GM21619 (cell line): ENCODE measurements at regions not wholly inside any gene's neighbourhood (a gene's known extent, or its start where the extent isn't known, plus 50 kb on each side); places are given as distances from the start of the nearest gene placed in this dataset.

Experiments
- ATAC-seq: cut with Tn5 transposase; IDR thresholded peaks from one replicate; pipeline ENCODE4 v1.9.1; 2021; ENCODE audit not compliant: unreplicated experiment

DNA sequence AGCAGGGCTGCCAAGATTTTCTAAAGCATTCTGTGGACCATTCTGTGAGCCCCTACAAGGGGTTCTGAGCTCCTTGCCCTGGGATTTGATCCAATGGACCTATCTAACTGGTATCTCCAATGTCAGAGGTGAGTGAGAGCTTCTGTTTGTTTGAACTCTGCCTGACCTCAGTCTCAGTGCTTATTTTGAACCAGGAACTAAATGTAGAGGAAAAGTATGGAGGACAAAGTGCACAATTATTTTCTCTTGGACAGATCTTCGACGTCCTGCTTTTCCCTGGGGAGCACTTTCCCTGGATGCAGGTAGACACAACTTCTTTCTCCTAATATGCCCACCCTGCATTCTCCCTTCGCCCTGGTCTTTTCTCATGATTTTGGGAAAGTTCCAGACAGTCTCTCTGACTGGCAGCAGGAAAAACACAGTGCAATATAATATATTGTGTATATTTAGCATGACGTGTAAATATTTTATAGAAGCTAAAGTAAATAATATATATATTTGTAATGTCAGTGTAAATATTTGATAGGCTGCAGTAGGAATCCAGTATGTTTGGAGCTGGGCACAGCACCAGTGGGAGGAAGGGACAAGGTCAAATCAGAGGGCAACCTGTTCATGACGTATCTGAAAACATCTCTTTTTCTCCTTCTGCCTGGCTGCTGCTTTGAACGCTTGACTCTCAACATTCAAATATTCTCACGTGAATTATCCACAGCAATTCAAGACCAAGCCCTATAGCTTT is 184.0 kb upstream of the LYZL1 start:
- ATAC-seq = no peak

DNA sequence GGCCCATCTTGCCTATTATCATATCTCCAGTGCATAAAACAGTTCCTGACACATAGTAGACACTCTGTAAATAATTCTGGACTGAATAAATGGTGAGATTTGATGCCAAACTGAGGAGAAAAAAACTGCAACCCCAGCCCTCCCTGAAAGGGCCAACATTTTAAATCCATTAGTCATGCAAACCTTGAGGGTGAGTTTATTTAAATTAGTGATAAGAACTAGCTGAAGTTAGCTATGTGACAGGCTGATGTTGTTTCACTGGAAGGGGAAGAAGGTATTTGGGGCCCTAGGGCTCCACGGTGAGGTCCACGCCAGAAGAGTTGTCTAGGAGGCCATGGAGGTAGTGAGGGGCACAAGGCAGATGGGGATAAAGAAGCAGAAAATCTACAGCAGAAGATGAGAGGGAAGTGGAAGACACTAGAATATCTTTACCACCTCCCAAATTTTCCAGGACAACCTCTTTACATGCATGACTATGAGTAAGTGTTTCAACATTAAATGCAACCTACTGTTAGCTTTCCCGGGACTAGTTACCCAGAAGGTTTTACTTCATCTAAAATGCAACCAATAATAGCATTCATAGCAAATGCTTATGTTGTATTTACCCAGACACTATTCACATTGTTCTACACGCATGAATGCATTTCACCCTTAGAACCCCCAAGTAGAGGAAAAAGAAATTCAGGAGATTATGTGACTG is 183.2 kb upstream of the LYZL1 start:
- no peak for ATAC-seq

DNA sequence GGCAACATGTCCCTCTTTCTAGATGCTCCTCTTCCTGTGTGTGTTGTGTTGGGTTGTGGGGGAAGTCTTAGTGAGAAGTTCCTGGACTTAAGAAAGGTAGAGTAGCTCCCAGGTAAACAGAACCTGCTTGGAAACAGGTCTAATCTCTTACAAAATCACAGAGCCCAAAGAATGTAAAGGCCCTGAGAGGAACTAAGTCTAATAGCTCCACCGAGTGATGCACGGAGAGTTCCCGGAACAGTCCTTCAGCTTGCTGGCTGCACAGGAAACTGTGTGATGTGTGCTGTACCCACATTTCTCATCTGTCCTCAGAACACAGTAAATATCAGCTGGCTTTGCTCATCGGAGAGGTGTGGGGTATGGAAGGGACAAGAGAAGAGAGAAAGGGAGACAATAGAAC is 182.6 kb upstream of the LYZL1 start:
- no peak for ATAC-seq

DNA sequence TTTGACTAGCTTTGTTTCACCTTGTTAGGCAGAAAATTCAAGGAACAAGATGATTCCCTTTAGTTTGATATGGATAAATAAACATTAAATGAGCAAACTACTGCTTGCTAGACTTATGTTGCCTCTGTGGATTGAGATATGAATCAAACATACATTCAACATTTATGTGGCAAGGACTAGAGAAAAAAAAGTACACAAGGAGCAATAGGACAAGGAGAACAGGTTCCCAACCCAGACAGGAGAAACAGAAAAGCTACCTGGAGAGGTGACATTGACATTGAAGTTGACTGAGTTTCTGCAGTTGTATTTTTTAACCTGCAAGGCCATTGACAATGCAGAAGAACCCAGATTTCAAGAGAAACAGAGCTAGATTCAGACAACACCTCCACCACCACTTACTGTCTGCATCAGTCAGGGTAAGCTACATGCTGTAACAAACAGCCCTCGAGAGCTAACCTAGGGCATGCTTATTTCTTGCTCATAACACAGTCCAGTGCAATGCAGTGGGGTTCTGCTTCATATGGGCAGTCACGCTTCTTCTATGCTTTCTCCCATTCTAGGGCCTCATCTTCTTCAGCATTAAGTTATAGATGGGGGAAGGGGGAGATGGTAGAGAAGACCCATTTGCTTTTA is 180.9 kb upstream of the LYZL1 start:
- no peak for ATAC-seq

DNA sequence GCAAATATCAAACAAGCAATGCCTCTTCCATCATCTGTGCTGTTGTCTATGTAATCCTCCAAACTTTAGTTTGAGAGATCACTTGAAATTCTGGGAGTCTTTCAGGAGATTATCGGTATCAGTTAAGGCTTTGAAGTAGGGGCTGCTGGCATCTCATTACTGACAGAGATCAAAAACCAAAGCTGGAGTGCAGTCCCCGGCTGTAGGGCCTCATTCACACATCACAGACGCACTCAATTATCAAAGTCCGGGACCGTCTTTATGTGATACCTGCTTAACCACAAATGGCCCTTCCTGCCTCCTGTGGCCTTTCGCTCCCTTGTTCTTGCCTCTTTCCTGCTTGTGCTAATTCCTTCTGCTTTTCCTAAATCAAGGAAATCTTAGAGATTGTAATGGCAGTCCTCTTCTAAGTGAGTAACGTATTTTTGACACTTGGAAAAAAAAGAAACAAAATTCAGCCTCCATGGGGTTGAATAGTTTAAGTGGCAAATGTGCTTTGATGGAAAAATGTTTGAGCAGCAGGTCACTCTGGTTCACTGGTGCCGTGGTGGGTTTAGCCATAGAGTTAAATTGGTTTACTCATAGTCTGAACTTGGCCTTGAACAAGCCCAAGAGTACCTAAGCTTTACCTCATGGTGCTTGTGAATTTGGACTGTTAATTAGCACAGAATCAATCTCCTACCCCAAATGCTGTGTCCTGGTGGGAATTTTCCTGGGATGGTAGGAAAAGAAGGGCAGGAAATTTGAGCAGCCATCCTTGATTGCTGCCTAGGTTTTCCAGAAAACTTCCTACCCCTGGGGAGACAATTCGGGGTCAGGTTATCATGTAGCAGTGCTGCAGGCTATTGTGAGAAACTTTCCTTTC is 178.9 kb upstream of the LYZL1 start:
- no peak for ATAC-seq

DNA sequence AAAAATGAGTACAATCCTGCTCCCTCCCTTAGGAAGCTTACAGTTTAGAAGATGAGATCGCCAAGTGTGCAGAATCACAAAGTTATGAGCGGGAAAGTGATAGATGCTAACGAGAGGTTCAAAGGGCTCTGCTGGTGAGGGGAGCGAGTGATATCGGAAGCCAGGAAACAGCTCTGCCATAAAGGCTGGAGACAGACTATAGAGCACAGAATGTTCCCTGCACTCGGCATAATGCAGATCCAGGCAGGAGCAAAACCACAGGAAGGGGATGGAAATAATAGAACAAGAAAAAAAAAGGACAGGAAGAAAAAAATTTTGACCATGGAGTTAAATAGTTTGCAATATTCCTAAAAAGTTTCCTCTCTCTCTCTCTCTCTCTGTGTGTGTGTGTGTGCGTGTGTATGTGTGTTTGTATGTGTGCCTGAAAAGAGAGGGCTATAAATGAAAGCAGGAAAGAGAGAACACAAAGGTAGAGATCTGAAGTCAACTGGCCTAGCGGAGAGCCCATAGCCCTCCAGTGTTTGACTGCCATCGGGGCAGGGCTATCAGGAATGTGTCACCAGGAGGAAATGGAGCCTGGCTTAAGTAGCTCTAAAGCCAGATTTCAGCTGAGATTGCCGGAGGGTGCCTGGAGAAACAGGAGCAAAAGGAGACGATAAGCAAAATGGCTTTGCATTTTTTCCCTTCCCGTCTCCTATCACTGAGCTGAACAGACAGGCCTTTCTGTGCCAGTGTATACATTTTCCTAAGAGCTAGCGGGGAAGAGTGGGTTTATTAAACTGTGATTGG is 175.8 kb upstream of the LYZL1 start:
- ATAC-seq = no peak

DNA sequence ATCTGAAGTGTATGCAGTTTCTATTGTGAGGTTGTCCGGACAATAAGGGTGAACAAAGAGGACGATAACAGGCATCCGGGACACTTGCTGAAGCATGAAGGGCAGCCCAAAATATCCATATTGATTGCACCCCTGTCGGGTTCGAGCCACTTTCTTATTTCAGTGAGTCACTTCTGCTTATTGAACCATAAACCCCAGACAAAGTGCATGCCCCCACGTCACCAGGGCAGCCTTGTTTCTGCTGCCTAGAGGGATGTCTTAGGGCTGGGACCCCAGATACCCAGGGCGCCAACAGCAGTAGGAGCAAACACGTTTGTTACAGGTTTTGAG is 175.3 kb upstream of the LYZL1 start:
- no peak for ATAC-seq

DNA sequence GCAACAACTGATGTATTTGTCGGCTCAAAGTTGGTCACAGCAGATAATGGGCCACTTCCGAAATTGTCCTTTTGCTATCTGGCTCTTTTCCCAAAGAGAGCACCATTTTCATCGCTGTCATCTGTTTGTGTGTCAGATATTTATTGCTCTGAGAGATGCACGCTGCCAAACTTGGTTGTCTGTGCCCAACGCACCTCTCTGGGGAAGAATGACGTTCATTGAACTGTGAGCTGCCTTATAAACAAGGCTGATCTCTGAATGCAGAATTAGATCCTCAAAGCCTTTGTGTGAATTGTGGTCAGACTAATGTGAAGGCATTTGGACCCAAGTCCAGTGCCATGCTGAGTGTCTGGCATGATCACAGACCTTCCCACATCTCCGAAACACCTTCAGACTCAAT is 174.7 kb upstream of the LYZL1 start:
- no peak for ATAC-seq

DNA sequence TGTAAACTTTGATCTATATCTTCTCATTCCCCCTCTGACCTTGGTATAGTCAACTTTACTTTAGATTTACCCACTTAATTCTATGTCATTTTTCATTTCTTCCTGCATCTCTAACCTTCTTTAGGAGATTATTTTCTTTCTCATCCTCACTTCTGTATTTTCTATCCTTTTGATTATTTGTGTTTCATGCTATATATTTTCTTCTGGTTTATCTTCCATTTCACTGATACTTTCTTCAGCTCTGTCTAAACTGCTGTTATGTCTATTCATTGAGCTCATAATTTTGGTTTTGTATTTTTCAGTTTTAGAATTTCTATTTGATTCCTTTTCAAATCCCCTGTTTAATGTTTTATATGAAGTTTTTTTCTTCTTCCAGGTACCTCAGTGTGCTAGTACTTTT is 171.1 kb upstream of the LYZL1 start:
- no peak for ATAC-seq

DNA sequence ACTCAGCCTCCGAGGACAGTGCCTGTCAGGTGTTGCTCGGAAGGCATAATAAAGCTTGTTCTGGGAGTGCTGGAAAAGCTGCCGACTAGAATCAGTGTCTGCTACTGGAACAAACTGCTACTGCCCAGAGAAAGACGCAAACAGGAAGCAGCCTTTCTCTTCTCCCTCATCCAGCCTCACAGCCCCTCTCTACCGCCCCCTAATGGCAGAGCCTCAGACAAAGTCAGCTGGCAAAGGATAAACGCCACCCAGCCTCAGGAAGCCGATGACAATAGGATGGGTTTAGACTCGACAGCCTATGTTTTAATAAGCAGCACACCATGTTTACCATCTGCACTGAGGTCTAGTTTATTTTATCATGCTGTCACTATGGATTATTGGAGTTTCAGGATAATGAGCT is 169.5 kb upstream of the LYZL1 start:
- ATAC-seq = no peak

DNA sequence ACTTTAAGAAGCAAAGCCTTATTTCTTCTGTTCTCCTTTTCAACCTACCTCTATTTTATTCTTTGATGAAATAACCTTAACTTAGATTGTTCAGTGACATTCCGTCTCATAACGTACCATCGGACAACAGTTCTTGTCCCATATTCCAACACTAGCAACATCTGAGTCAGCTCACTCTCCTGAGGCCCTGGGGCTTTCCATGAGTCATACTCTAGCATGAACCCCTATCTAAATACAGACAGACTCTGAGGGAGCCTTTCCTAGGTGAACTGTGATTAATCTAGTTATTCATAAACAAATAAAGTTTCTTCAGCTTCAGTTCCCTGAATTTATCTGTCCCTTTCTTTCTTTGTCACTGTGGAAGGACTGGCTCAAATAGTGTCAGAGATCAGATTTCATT is 168.7 kb upstream of the LYZL1 start:
- ATAC-seq = no peak

DNA sequence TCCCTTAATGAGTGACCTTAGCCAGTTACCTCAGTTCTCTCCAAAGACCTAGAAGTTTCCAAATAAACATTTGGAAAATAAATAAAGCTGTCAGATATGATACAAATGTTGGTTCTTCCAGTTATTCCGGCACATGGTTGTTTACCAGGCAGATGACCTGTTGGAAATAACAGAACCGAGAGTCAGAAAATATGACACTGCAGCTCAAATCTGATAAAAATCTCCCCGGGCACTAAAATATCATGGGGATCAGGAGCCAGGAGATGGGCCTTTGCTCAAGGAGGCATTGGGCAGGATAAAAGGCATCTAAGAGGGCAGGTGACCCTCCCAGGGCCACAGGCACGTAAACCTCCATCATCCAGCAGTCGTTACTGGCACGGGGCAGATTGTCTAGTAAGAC is 164.0 kb upstream of the LYZL1 start:
- ATAC-seq = no peak

DNA sequence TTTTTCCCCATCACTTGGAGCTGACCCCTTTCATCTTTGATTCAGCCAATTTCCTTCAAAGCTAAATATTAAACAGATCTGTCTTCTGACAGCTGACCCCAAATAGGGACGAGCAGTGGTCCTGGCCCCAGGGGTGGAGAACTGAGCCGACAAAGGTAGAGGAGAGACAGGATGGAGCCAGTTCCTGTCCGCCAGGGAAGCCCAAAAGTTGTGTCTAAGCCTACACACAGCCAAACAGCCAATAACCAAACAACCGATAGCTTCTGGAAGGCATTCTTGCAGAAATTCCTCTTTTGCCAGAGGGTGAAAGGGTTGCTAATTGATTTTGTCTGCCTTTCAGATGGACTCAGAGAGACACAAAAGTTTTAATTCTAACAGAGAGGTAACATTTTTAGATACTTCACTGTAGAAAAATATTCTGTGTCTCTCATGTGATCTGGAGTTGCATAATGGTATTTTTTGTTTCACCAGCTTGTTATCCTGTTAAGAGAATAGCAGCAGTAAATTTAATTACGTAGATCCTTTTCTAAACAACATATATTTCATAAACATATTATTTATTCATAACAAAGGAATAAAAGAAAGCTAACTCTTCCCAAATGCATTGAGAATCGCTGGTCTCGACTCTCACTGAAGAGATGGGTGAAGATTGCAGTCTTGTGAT is 161.7 kb upstream of the LYZL1 start:
- ATAC-seq = no peak

DNA sequence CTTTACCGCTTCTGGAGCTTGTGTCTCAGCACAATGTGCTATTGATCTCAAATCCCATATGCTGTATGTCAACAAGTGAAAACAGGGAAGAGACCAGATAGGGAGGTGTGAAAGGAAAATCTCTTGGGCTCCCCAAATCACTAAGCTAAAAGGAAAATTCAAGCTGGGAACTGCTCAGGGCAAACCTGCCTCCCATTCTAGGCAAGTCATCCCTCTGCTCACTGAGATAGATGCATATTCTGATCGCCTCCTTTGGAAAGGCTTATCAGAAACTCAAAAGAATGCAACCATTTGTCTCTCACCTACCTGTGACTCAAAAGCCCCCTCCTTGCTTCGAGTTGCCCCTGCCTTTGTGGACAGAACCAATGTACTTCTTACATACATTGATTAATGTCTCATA is 161.1 kb upstream of the LYZL1 start:
- no peak for ATAC-seq

DNA sequence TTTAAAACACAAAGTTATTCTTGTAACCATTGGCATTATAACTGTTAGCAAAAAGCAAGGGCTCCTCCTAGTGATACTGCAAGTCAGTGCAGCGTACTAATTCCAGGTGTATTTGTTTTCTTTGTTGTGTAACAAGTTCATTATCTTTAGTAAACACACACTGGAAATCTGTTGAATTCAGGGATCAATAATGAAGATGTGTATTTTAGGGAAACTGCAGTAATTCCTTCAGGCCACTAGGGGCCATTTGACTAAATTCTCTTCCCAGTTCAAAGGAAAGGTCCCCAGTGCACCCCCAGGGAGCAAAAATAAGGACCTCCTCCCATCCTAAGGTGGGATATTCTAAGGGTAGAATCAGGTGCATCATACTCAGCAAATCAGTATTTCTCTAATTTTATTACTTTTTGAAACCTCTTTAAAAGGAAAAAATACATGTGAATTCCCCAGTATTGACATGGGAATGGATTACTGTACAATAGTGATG is 158.6 kb upstream of the LYZL1 start:
- no peak for ATAC-seq

DNA sequence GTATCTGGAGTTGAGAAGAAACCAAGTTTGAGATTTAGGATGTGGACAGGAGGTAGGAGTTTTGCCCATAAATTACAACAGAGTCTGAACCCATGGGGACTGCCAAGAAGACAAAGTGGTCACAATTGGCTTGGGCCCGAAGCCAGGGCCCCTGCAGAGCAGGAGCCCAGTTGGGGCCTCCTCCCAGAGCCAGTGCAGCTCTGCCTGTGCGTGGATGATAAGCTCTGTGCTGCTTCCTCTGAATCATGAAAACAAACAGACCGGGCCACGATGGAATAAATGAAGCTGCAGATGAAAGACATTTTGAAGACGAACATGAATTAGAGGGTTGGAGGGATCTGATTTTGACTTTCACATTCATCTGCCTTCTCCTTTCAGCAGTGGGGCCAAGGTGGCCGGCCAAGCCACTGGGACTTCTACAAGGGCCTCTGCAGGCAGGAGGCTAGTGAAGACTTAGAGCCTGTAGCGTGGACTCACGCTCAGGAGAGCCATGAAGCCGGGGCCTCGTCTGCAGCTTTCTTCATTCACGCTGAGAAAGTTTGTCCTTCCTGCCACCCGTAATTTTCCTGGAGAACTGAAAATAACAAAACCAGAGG is 156.8 kb upstream of the LYZL1 start:
- ATAC-seq = no peak

DNA sequence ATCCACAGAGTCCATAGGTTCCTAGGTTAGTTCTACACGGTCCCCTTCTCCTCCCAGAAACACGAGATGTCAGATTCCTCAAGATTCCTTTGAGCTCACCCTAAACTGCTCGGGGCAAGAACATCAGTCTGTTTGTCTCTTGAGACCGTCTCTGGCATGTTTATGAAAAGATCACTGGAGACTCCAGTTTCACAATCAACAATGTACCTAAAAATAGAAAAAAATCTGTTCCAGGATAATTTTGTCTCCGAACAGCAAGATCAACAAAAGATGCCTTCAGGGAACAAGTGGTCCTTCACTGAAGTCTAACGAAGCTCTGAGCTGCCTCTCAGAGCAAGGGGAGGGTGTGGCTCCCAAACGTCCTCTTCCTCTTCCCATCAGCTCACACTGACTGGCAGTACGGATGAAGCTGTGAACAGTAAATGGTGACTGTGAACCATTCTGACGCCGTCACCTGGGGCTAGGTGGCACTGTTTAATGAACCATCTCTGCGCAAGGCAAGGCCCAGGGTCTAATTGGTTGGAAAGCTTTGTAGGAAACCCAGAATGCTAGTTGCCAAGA is 156.2 kb upstream of the LYZL1 start:
- ATAC-seq = no peak

DNA sequence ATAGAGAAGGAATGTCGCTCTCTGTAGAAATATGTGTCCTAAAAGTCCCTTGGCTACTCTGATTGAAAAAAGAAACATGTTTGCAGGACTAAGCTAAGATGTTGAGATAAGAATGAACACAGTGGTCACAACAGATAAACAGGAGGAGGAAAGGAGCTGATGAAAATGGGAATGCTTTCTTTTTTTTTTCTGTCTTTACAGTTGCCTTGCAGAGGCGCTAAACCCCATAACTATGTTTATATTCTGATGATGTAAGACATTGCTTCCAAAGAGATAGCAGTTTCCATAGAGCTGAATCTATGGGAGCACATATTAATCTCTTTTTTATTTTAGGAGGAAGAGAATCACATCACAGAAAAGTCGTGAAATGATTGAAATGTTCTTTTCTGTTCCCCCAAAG is 153.5 kb upstream of the LYZL1 start:
- no peak for ATAC-seq

DNA sequence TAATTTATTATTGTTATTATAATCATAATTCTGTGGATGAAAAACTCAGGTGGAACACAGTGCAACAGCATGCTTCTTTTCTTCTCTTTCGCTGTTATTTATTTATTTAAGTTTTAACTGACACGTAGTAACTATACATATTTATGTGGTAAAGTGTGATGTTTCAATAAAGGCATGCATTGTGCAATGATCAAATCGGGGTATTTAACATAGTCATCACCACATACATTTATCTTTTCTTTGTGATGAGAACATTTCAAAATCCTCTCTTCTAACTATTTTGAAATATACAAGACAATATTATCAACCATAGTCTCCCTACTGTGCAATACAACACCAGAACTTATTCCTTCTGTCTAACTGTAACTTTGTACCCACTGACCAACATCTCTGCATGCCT is 152.5 kb upstream of the LYZL1 start:
- no peak for ATAC-seq
